ENCODE measurements at regions not wholly inside any gene's neighbourhood (a gene's known extent, or its start where the extent isn't known, plus 50 kb on each side); places are given as distances from the start of the nearest gene placed in this dataset.

- no peak for DNase-seq (ENCODE audit: low read depth in 3 of 3)
Observed at GRCh38 chr1:193614817-193615216, 428.4 kb upstream of the B3GALT2 start.

DNA sequence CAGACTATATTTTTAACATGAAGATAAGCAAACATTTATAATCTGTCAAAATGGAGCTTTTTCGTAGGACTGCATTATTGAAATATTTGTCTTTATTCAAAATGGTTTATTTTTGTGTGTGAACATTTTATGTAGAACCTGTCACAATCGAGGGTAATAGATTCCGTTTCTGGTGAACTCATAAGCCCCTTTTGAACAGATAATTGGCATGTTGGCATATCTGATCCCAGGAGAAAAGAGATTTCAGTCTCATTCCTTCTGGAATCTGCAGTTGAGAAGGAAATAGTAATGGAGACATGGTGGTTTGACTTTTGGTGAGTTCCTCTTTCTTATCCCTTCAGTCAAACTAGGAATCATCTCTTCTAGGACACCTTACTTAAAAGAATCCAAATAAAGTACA is 427.9 kb upstream of the B3GALT2 start:
- no peak for DNase-seq (ENCODE audit: low read depth in 3 of 3)

DNA sequence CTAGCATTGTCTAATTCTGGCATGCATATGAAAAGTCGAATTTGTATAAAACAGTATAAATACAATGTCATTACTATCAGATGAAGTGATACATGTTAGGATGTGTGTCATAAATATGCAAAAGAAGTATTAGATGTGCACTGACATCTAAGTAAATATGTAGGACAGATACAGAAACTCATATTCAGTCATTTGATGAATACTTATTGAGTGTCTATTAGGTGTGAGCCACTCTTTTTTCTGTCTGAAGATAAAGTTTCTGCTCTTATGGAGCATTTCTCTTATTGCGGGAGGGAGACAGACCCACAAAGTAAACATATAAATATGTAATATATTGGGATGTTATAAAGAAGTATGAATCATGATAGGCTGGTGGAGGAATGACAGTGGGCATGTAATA is 426.6 kb upstream of the B3GALT2 start:
- no peak for DNase-seq (ENCODE audit: low read depth in 3 of 3)

DNA sequence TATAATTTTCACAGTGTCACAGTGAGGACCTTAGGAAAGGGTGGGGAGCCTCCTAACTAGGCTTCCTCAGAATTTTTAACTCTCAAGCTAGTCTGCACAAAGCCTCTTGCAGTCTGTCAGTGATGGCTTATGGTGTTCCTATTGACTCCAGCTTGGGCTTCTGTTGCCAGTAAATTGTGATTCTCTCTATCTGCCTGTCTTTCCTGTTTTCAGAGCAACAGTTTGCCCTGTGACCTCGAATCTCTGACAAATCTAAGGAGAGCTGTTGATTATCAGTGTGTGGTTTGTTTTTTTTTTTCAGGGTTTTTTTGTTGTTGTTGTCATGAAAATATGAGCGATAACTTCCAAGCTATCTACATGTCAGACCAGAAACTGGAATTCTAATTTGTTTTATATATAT is 423.2 kb upstream of the B3GALT2 start:
- no peak for DNase-seq (ENCODE audit: low read depth in 3 of 3)

- DNase-seq (ENCODE audit: low read depth in 3 of 3): no peak
Observed at GRCh38 chr1:193607787-193608186, 421.4 kb upstream of the B3GALT2 start.

DNA sequence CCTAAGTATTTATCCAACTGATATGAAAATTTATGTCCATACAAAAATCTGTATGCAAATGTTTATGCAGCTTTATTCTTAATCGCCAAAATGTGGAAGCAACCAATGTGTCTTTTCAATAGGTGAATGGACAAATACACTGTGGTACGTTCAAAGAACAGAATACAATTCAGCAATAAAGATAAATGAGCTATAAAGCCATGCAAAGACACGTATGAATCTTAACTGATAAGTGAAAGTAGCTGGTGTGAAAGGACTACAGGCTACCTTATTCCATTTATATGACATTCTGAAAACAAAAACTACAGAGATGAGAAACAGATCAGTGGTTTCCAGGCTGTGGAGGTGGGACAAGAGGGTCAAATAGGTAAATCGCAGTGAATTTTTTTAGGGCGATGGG is 419.6 kb upstream of the B3GALT2 start:
- DNase-seq (ENCODE audit: low read depth in 3 of 3): no peak

- DNase-seq (ENCODE audit: low read depth in 3 of 3): no peak
Observed at GRCh38 chr1:193602705-193603104, 416.3 kb upstream of the B3GALT2 start.

- DNase-seq (ENCODE audit: low read depth in 3 of 3): no peak
Observed at GRCh38 chr1:193593147-193593885, 406.9 kb upstream of the B3GALT2 start.

DNA sequence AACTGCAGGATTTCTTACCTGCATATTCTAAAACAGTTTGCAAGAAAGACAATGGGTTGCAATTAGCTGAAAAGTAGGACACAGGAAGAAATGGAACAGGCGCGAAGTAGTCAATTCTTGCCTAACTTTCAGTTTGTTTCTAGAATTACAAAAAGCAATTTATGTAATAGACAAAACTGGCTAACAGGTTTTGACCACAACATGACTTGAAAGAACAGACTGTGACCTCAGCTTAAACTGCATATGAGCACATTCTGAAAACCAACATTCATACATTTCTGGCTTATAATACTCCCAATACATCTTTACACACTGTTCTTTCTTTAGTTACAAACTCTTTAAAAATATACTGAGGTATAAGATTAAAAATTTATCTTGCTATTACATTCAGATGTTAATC is 405.9 kb upstream of the B3GALT2 start:
- no peak for DNase-seq (ENCODE audit: low read depth in 3 of 3)

DNA sequence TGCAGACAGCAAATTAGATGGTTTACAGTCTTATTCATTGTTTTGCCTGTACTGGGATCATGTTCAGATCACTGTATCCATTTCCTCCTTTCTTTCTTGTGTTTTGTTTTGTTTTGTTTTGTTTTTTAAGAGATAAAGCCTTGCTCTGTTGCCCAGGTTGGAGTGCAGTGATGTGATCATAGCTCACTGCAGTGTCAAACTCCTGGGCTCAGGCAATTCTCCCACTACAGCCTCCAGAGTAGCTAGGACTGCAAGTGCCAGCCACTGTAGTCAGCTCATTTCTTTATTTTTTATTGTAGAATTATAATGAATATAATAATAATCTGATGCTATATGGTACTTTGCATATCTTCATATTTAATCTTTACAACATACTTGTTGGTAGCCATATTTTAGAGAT is 403.7 kb upstream of the B3GALT2 start:
- no peak for DNase-seq (ENCODE audit: low read depth in 3 of 3)

DNA sequence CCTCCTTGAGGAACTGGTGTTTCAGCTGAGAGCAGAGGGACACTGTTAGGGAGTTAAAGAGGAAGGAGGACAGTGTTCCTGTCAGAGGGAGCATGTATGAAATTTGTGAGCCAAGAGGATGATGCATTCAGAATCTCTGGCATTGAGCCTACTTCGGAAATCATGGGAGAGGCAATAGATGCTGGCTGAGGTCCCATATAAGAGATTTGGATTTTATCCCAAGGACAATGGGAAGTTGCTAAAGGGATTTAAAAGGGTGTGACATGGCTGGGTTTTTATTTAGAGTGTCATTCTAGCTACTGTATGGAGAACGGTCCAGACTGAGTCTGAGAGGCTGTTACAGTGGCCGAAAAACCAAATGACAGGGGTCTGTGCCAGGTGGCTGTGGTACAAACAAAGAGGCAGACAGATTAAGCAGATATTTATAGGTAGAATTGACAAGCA is 403.2 kb upstream of the B3GALT2 start:
- no peak for DNase-seq (ENCODE audit: low read depth in 3 of 3)

DNA sequence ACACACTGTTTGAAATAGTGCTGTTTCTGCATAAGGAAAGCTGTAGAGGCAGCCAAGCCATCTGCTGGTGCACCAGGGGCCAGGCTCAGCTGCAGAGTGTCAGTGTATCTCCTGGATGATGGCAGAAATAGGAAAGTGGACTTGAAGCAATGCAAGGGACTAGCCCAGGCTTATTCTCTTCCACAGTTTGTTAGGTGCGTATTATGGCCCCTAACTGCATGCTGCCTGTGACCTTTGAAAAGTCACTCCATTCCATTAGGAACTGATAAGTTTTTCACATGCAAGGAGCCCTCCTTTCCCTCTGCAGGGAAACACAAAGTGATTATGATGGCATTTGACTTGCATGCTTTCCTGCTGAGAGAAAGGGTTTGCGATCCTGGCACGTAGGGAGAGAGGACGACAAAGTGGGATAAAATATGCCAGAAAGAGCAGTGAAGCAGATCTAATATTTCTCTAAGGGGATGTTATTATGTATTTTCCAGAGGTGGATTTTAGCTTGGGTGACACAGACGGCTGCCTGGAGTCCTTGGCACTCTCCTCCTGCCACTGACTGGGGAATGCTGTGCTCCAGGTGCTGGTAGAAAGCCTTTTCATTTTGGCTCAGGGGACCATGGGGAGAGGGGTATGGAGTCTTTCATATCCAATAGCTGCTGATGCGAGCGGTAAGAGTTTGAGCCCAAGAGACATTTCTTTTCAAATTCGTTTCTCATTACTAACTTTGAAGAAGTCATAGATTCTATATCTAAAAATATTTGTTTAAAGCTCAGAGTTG is 402.1 kb upstream of the B3GALT2 start:
- no peak for DNase-seq (ENCODE audit: low read depth in 3 of 3)

DNA sequence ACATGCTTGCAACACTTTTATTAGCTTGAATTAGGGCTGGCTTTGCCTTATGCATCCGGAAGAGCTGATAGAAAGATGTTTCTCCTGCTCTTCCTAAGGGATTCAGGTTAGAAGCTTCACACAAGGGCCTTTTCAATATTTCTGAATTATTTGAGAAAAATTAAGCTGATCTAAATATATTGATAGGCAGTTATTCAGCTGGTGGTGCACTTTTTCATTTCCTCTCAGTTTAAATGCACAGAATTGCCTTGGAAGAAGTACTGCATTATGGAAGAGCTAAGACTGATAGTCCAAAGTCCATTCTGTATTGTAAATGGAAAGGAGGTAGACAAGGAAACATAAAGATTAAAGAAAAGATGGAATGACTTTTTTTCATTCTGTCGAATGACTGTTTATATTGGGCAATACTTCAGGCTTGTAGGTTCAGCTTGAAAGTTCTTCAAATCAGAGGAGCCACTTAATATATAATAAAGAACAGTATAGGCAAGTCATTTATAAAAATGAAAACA is 398.4 kb upstream of the B3GALT2 start:
- no peak for DNase-seq (ENCODE audit: low read depth in 3 of 3)

DNA sequence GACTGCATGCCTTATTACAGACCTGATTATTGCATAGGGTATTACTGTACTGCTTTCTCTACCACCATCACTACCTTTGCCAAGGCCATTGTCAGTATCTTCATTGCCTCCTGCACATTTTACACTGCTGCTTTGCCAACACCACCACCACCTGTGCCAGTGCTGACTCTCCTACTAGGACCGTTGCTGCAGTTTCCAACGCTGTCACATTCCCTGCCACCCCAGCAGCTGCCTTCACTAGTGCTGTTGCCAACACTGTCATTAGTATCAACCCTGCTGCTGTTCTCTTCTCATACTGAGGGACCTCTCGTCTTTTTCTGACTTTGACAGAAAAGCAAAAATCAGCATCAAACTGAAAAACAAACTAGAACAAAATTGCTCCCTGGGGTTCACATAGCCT is 394.9 kb upstream of the B3GALT2 start:
- no peak for DNase-seq (ENCODE audit: low read depth in 3 of 3)

- DNase-seq (ENCODE audit: low read depth in 3 of 3): no peak
Observed at GRCh38 chr1:193580419-193580818, 394.0 kb upstream of the B3GALT2 start.

GRCh38 chr1:193579323-193579722 is 392.9 kb upstream of the B3GALT2 start:
- no peak for DNase-seq (ENCODE audit: low read depth in 3 of 3)

- no peak for DNase-seq (ENCODE audit: low read depth in 3 of 3)
Observed at GRCh38 chr1:193574913-193575312, 388.5 kb upstream of the B3GALT2 start.

- DNase-seq (ENCODE audit: low read depth in 3 of 3): no peak
Observed at GRCh38 chr1:193569983-193570269, 383.5 kb upstream of the B3GALT2 start.

- no peak for DNase-seq (ENCODE audit: low read depth in 3 of 3)
Observed at GRCh38 chr1:193569096-193569982, 382.9 kb upstream of the B3GALT2 start.

GRCh38 chr1:193568512-193568911 is 382.1 kb upstream of the B3GALT2 start:
- DNase-seq (ENCODE audit: low read depth in 3 of 3): no peak

- DNase-seq (ENCODE audit: low read depth in 3 of 3): no peak
Observed at GRCh38 chr1:193567937-193568336, 381.5 kb upstream of the B3GALT2 start.

DNA sequence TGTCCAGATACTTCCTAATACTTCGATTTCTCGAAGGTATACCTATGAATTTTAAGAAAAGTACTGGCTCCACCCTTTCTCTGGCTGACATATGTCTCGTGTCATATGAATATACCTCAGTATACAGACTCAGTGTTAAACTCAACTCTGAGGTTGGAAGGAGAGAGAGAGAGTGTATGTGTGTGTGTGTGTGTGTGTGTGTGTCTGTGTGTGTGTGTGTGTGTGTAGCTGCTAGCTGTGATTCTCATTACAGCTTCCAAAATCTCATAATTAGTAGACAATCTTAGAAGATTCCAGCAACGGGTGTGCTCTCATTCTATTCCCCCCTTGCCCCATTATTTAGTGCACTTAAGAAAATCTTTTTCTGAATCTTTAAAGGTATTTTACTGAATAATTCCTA is 380.3 kb upstream of the B3GALT2 start:
- DNase-seq (ENCODE audit: low read depth in 3 of 3): no peak
